Uterus (tissue), 2 donors: ENCODE measurements at regions not wholly inside any gene's neighbourhood (a gene's known extent, or its start where the extent isn't known, plus 50 kb on each side); places are given as distances from the start of the nearest gene placed in this dataset.

Experiments used
- CTCF ChIP-seq, 4 experiments: fragments of 200-600 bp in 2 of 4; fragments of 450-650 bp in 2 of 4; sonication (generic) in 2 of 4; IDR thresholded peaks; one replicate each; pipeline ENCODE4 v1.5.1; 2016 to 2019; ENCODE audit warnings: antibody characterized with exemption in 4 of 4, mild to moderate bottlenecking in 2 of 4, moderate library complexity in 1 of 4
- POLR2A ChIP-seq, 2 donors: fragments of 450-650 bp; IDR thresholded peaks; one replicate each; pipeline ENCODE4 v1.6.1; 2016; ENCODE audit warnings: antibody characterized with exemption in 2 of 2, mild to moderate bottlenecking in 1 of 2, moderate library complexity in 1 of 2

- TF ChIP-seq CTCF (IDR thresholded peaks at IDR 0.05) (no peak), POLR2A (IDR thresholded peaks at IDR 0.05) (no peak)
Measured at GRCh38 chr1:115457289-115457688, 119.2 kb upstream of the NGF start.
